ENCODE measurements at regions not wholly inside any gene's neighbourhood (a gene's known extent, or its start where the extent isn't known, plus 50 kb on each side); places are given as distances from the start of the nearest gene placed in this dataset.
"Not testable (repeated sequence)": the region's sequence is repeated elsewhere in the genome, so short reads cannot be mapped to it uniquely, and the experiment has no call there.

DNA sequence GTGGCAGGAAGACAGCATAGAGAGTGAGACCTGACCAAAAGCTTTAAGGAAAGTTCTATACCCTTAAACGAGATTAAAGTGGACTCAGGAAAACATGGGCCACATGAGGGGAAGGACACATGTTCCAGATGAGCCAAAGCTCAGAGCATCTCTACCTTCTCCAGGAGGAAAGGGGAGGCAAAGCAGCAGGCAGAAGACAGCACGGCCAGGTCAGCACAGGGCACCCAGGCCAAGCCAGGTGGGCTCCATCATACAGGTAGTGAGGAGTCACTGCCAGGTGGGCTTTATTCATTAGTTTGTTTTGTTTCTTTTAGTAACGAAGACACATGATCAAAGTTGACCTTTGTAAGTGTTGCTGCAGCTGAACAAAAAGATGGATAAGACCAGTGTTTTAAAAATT, 1617.6 kb downstream of the SPATA31A7 start:
- TF ChIP-seq, protein P1, sequence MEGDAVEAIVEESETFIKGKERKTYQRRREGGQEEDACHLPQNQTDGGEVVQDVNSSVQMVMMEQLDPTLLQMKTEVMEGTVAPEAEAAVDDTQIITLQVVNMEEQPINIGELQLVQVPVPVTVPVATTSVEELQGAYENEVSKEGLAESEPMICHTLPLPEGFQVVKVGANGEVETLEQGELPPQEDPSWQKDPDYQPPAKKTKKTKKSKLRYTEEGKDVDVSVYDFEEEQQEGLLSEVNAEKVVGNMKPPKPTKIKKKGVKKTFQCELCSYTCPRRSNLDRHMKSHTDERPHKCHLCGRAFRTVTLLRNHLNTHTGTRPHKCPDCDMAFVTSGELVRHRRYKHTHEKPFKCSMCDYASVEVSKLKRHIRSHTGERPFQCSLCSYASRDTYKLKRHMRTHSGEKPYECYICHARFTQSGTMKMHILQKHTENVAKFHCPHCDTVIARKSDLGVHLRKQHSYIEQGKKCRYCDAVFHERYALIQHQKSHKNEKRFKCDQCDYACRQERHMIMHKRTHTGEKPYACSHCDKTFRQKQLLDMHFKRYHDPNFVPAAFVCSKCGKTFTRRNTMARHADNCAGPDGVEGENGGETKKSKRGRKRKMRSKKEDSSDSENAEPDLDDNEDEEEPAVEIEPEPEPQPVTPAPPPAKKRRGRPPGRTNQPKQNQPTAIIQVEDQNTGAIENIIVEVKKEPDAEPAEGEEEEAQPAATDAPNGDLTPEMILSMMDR (conservative IDR thresholded peaks at IDR 0.05 in 1 of 2, IDR thresholded peaks at IDR 0.05 in 1 of 2; ENCODE audit: low read depth in 1 of 2, low read length in 2 of 2) = not testable (repeated sequence)
- TF ChIP-seq EZH2 (IDR thresholded peaks at IDR 0.05; ENCODE audit: low read length, missing control alignments) = not testable (repeated sequence)

Data from fibroblast of lung (primary cell).